Natural killer cell (primary cell): ENCODE measurements at regions not wholly inside any gene's neighbourhood (a gene's known extent, or its start where the extent isn't known, plus 50 kb on each side); places are given as distances from the start of the nearest gene placed in this dataset.

ENCODE experiments used
- ATAC-seq, 3 donors: fragments of 150-1000 bp in 2 of 3; fragments of 200-7000 bp in 1 of 3; cut with Tn5 transposase; 1 replicate in 1 of 3; 2 replicates in 2 of 3; pipeline ENCODE4 v1.10.0; 2021; ENCODE audit warnings: mild to moderate bottlenecking in 2 of 3, moderate library complexity in 2 of 3
- DNase-seq, 2 donors: peaks; one replicate each; pipeline versions ENCODE4 v3.0.0 to v3.0.0-alpha.2; 2013 to 2021; ENCODE audit warnings: mixed read lengths in 1 of 2
- H3K27ac ChIP-seq: one replicate; pipeline ENCODE4 v1.5.1; 2013; ENCODE audit warnings: mild to moderate bottlenecking, low read length
- H3K27me3 ChIP-seq: one replicate; pipeline ENCODE4 v1.6.1; 2013; ENCODE audit warnings: low read length; ENCODE audit not compliant: control insufficient read depth, insufficient read depth
- H3K36me3 ChIP-seq: one replicate; pipeline ENCODE4 v1.6.1; 2013; ENCODE audit warnings: low read length; ENCODE audit not compliant: control insufficient read depth, insufficient read depth
- H3K4me1 ChIP-seq: one replicate; pipeline ENCODE4 v1.6.1; 2013; ENCODE audit warnings: low read length; ENCODE audit not compliant: control insufficient read depth, insufficient read depth
- H3K4me3 ChIP-seq: one replicate; pipeline ENCODE4 v1.5.1; 2013; ENCODE audit warnings: low read length
- H3K9me3 ChIP-seq: one replicate; pipeline ENCODE4 v1.6.1; 2013; ENCODE audit warnings: low read length; ENCODE audit not compliant: control insufficient read depth, insufficient read depth
- H3K27ac Mint-ChIP-seq, 2 donors: one replicate each; pipeline ENCODE4 v1.8.0; 2022; ENCODE audit warnings: mild to moderate bottlenecking in 2 of 2, mixed read lengths in 2 of 2, moderate library complexity in 1 of 2
- H3K27me3 Mint-ChIP-seq, 2 donors: one replicate each; pipeline ENCODE4 v1.8.0; 2022; ENCODE audit warnings: low read depth in 2 of 2, mixed read lengths in 2 of 2
- H3K36me3 Mint-ChIP-seq: one replicate; pipeline ENCODE4 v1.8.0; 2022; ENCODE audit warnings: mixed read lengths
- H3K4me1 Mint-ChIP-seq, 2 donors: one replicate each; pipeline ENCODE4 v1.8.0; 2022; ENCODE audit warnings: mixed read lengths in 2 of 2
- H3K4me3 Mint-ChIP-seq: one replicate; pipeline ENCODE4 v1.8.0; 2022; ENCODE audit warnings: mild to moderate bottlenecking, moderate library complexity, mixed read lengths
- H3K9me3 Mint-ChIP-seq, 2 donors: one replicate each; pipeline ENCODE4 v1.8.0; 2022; ENCODE audit warnings: mixed read lengths in 2 of 2
- CTCF ChIP-seq: fragments of 200-600 bp; IDR thresholded peaks from one replicate; pipeline ENCODE4 v1.8.0; 2022; ENCODE audit warnings: antibody characterized with exemption
- whole genome bisulfite sequencing: methylation state at CpG from one replicate; pipeline ENCODE4 v1.1.7; 2013; ENCODE audit warnings: missing lambda C conversion rate; ENCODE audit not compliant: insufficient coverage; 5-methylcytosine and 5-hydroxymethylcytosine counted together
- intact Hi-C: fragments of 100-400 bp; cut with micrococcal nuclease; formaldehyde crosslinking; loops from one replicate; pipeline ENCODE4 v1.14.2; 2022

GRCh38 chr2:18500333-18500732 lies 60.1 kb downstream of the RDH14 start:
- ATAC-seq (no peak), DNase-seq (no peak)
- no peaks in the 10 kb centered on the region for H3K36me3 Mint-ChIP-seq
- Histone ChIP-seq H3K4me1 (no peaks in the 10 kb centered on the region), H3K36me3 (no peaks in the 10 kb centered on the region), H3K4me3 (no peak overlapping the region), H3K9me3 (no peaks in the 10 kb centered on the region), H3K27me3 (no peaks in the 10 kb centered on the region), H3K27ac (no peak overlapping the region)
- no peak overlapping the region for H3K27ac Mint-ChIP-seq
- intact Hi-C loops, result no loop called here
- TF ChIP-seq CTCF, result no peak
- H3K4me1 Mint-ChIP-seq, result no peaks in the 10 kb centered on the region
- H3K9me3 Mint-ChIP-seq, result no peaks in the 10 kb centered on the region
- H3K27me3 Mint-ChIP-seq, result peaks cover 4 to 18% of the 10 kb centered on the region in 2 donors
- 41% methylated on average over 4 of the region's 4 CpGs for WGBS
- no peak overlapping the region for H3K4me3 Mint-ChIP-seq

- no peak for ATAC-seq
- no peak for DNase-seq
- H3K9me3 ChIP-seq, result no peaks in the 10 kb centered on the region
- H3K4me3 ChIP-seq, result no peak overlapping the region
- Mint-ChIP-seq H3K9me3 (no peaks in the 10 kb centered on the region), H3K4me1 (no peaks in the 10 kb centered on the region), H3K27ac (no peak overlapping the region), H3K36me3 (no peaks in the 10 kb centered on the region), H3K4me3 (no peak overlapping the region), H3K27me3 (peaks cover 7 to 16% of the 10 kb centered on the region in 2 donors)
- H3K27me3 ChIP-seq, result no peaks in the 10 kb centered on the region
- no peaks in the 10 kb centered on the region for H3K36me3 ChIP-seq
- no peak for TF ChIP-seq CTCF
- H3K4me1 ChIP-seq, result no peaks in the 10 kb centered on the region
- intact Hi-C loops, result no loop called here
- H3K27ac ChIP-seq, result no peak overlapping the region
Observed at GRCh38 chr2:18498531-18498930, 61.9 kb downstream of the RDH14 start.

GRCh38 chr2:18496516-18496915 lies 63.9 kb downstream of the RDH14 start:
- H3K4me3 ChIP-seq, result no peak overlapping the region
- H3K4me1 ChIP-seq, result no peaks in the 10 kb centered on the region
- DNase-seq, result no peak
- H3K9me3 ChIP-seq, result no peaks in the 10 kb centered on the region
- H3K36me3 Mint-ChIP-seq, result no peaks in the 10 kb centered on the region
- ATAC-seq, result no peak
- no peak overlapping the region for H3K27ac Mint-ChIP-seq
- WGBS, result 82% methylated on average over 3 of the region's 4 CpGs
- no peak for TF ChIP-seq CTCF
- no peaks in the 10 kb centered on the region for H3K36me3 ChIP-seq
- intact Hi-C loops, result no loop called here
- no peak overlapping the region for H3K27ac ChIP-seq
- H3K9me3 Mint-ChIP-seq, result no peaks in the 10 kb centered on the region
- H3K27me3 Mint-ChIP-seq, result peaks cover 10 to 11% of the 10 kb centered on the region in 2 donors
- no peaks in the 10 kb centered on the region for H3K4me1 Mint-ChIP-seq
- H3K4me3 Mint-ChIP-seq, result no peak overlapping the region
- no peaks in the 10 kb centered on the region for H3K27me3 ChIP-seq

GRCh38 chr2:18495058-18495457 lies 65.4 kb downstream of the RDH14 start:
- Histone ChIP-seq H3K27ac (no peak overlapping the region), H3K36me3 (no peaks in the 10 kb centered on the region), H3K4me1 (no peaks in the 10 kb centered on the region), H3K27me3 (no peaks in the 10 kb centered on the region), H3K9me3 (no peaks in the 10 kb centered on the region), H3K4me3 (no peak overlapping the region)
- Mint-ChIP-seq H3K27me3 (peaks cover 9 to 11% of the 10 kb centered on the region in 2 donors), H3K27ac (no peak overlapping the region), H3K4me3 (no peak overlapping the region), H3K36me3 (no peaks in the 10 kb centered on the region), H3K4me1 (no peaks in the 10 kb centered on the region), H3K9me3 (no peaks in the 10 kb centered on the region)
- DNase-seq (no peak), ATAC-seq (no peak)
- intact Hi-C loops, result no loop called here
- WGBS, result 59% methylated on average over 2 of the region's 2 CpGs
- TF ChIP-seq CTCF, result no peak
